ENCODE measurements at regions not wholly inside any gene's neighbourhood (a gene's known extent, or its start where the extent isn't known, plus 50 kb on each side); places are given as distances from the start of the nearest gene placed in this dataset.
A peak's percentile ranks its signal among the peaks of the same experiment; 100 is the strongest.

- peak overlapping the region; percentile 99 for H2AFZ ChIP-seq (ENCODE audit: low read depth, low read length)
- BruUV-seq (replicated peaks) = no TSS peak
- POLR2A ChIA-PET = interaction anchor here (1.3 kb wide), 1 partner anchor 471 kb away, joined by 3 read pairs; no protein-coding TSS in a partner anchor
These were observed 257.7 kb upstream of the NFE2L3 start for GRCh38 chr7:25894002-25894901.

More at GRCh38 chr7:25894002-25894901, 257.7 kb upstream of the NFE2L3 start:
- no peaks in the 10 kb centered on the region for H3K9me3 ChIP-seq (replicated peaks; ENCODE audit: control insufficient read depth, insufficient read depth, low read length)
- CTCF ChIA-PET = interaction anchor here (0.8 to 9.7 kb wide), 18 partner anchors 12 to 1267 kb away, joined by 3 to 304 read pairs (median 7); no protein-coding TSS in a partner anchor
- H3K27me3 ChIP-seq (ENCODE audit: control insufficient read depth in 2 of 2, insufficient read depth in 2 of 2, low read length in 2 of 2) = peaks cover 5 to 11% of the 10 kb centered on the region in 2 experiments
- no peak overlapping the region for H3K4me3 ChIP-seq (replicated peaks in 1 of 3; ENCODE audit: insufficient read depth in 1 of 3, low read depth in 1 of 3, low read length in 3 of 3)
- no peaks in the 10 kb centered on the region for H3K79me2 ChIP-seq (ENCODE audit: control insufficient read depth, insufficient read depth, low read length)
- no peak for DNase-seq (ENCODE audit: low read depth, low spot score)
- no peak overlapping the region for H3K27ac ChIP-seq (ENCODE audit: insufficient read depth, low read depth, low read length)
- no peaks in the 10 kb centered on the region for H3K9me1 ChIP-seq (replicated peaks; ENCODE audit: control insufficient read depth, extremely low read depth, insufficient read depth, low read length)
- H3K4me1 ChIP-seq (ENCODE audit: control insufficient read depth, extremely low read depth, insufficient read depth, low read length) = peaks cover 16% of the 10 kb centered on the region
- peak; percentile 38 for FAIRE-seq
- no peaks in the 10 kb centered on the region for H3K36me3 ChIP-seq (ENCODE audit: control insufficient read depth in 2 of 2, extremely low read depth in 1 of 2, insufficient read depth in 2 of 2, low read length in 2 of 2)
- intact Hi-C loops (cut with micrococcal nuclease) (loop anchor here (5.0 to 10.0 kb wide), 4 partner anchors 183 to 961 kb away; partner anchors contain the start of gene NFE2L3), dilution Hi-C loops (cut with MboI; ENCODE audit: extremely low pct_ligation_motif_present, low sequenced_read_pairs) (no loop called here)
- H4K20me1 ChIP-seq (replicated peaks; ENCODE audit: control insufficient read depth, extremely low read depth, insufficient read depth, low read length) = no peaks in the 10 kb centered on the region
- no peak for TF ChIP-seq MAX (IDR thresholded peaks at IDR 0.05; ENCODE audit: insufficient read depth, insufficient read length)
- no peak for TF ChIP-seq FOS (IDR thresholded peaks at IDR 0.05; ENCODE audit: borderline replicate concordance, insufficient read depth, low read length)
- TF ChIP-seq GATA2 (IDR thresholded peaks at IDR 0.05; ENCODE audit: insufficient read depth, insufficient read length, low read depth, low read length) = no peak
- no peak for TF ChIP-seq CTCF (IDR thresholded peaks at IDR 0.05; ENCODE audit: extremely low read depth in 1 of 2, insufficient read depth in 1 of 2, low read depth in 1 of 2, low read length in 2 of 2)
- no peak overlapping the region for H3K9ac ChIP-seq (replicated peaks; ENCODE audit: extremely low read depth, insufficient read depth, low read length)
- H3K4me2 ChIP-seq (ENCODE audit: insufficient read depth, low read length) = no peak overlapping the region
